ENCODE measurements at regions not wholly inside any gene's neighbourhood (a gene's known extent, or its start where the extent isn't known, plus 50 kb on each side); places are given as distances from the start of the nearest gene placed in this dataset.

DNA sequence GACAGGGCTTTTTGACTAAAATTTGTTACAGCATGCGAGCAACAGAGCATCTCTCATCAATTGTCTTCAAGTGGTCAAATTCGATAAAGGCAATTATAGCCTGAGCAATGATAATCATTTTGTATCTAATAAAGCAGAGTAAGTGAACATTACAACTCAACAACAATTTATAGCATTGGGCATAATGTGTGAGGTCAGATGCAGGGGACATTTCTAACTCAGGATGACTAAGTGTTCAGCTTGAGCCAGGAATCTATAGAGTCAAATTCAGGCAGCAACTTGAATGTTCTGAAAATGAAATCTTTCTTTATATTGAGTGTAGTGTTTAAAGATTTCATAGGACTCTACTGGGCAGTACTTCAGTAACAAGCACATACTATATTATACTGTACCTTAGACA lies 1226.0 kb downstream of the ZPLD1 start:
- TF ChIP-seq, protein P1, sequence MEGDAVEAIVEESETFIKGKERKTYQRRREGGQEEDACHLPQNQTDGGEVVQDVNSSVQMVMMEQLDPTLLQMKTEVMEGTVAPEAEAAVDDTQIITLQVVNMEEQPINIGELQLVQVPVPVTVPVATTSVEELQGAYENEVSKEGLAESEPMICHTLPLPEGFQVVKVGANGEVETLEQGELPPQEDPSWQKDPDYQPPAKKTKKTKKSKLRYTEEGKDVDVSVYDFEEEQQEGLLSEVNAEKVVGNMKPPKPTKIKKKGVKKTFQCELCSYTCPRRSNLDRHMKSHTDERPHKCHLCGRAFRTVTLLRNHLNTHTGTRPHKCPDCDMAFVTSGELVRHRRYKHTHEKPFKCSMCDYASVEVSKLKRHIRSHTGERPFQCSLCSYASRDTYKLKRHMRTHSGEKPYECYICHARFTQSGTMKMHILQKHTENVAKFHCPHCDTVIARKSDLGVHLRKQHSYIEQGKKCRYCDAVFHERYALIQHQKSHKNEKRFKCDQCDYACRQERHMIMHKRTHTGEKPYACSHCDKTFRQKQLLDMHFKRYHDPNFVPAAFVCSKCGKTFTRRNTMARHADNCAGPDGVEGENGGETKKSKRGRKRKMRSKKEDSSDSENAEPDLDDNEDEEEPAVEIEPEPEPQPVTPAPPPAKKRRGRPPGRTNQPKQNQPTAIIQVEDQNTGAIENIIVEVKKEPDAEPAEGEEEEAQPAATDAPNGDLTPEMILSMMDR (IDR thresholded peaks at IDR 0.05), result no peak
- TF ChIP-seq ZFX (IDR thresholded peaks at IDR 0.05; ENCODE audit: borderline replicate concordance), result no peak
- no peak overlapping the region for H3K27ac ChIP-seq

GRCh38 chr3:103662591-103662990 lies 1227.8 kb downstream of the ZPLD1 start:
- TF ChIP-seq ZFX (IDR thresholded peaks at IDR 0.05; ENCODE audit: borderline replicate concordance), result no peak
- TF ChIP-seq, protein P1 (IDR thresholded peaks at IDR 0.05), result no peak

DNA sequence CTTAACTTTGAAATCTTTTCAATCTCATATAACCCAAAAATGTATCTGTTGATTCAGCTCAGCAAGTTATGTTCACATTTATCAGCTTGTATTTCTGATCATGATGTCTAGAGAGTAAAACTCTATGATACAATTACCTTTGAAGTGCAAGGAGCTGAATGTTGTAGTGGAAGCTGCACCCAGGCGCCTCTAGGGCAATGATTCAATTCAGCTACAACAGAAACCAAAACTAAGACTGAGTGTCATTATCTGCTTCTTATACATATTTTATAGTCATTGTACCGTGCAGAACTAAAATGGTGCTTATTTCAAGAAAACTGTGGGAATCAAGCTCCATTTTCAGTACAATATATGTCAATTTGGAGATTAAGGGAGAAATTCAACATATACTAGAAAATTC lies 1237.5 kb downstream of the ZPLD1 start:
- no peak overlapping the region for H3K27ac ChIP-seq

More at GRCh38 chr3:103662591-103662990, 1227.8 kb downstream of the ZPLD1 start:
- H3K27ac ChIP-seq, result no peak overlapping the region

DNA sequence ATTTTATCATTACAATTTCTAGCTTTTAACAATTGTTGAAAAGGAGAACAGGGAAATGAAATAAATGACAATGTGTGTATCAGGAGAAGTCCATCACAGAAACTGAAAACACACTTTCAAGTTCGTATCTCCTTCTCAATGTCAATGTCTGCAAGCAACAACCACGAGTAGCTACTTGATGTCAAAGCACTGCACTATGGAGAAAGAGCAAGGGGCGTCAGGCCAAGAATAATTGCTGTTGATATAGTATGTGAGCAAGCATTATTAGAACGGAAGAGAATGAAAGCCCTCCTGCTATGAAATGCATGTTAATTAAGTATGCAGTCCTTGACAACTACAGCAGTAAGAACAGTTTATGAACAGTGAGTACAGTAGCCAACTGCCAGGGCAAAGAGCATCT lies 1250.1 kb downstream of the ZPLD1 start:
- TF ChIP-seq ZFX (IDR thresholded peaks at IDR 0.05; ENCODE audit: borderline replicate concordance), result no peak
- TF ChIP-seq, protein P1 (IDR thresholded peaks at IDR 0.05), result no peak
- H3K27ac ChIP-seq, result no peak overlapping the region

More for the DNA sequence above, 1237.5 kb downstream of the ZPLD1 start:
- TF ChIP-seq, protein P1 (IDR thresholded peaks at IDR 0.05), result no peak
- no peak for TF ChIP-seq ZFX (IDR thresholded peaks at IDR 0.05; ENCODE audit: borderline replicate concordance)

DNA sequence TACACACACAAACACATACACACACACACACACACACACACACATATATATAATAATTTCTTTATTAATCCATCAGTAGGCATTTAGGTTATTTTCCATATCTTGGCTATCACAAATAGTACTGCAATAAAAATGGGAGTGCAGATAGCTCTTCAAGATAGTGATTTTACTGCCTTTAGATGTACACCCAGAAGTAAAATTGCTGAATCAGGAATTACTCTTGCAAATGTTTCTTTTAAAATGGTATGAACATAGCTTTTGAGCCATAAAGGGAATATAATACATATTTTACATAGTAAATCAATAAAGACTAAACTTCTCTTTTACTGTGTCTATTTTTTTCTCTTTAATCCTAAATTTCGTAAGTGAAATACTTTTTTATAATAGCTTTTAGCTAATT lies 1251.1 kb downstream of the ZPLD1 start:
- no peak overlapping the region for H3K27ac ChIP-seq
- TF ChIP-seq, protein P1 (IDR thresholded peaks at IDR 0.05), result no peak
- TF ChIP-seq ZFX (IDR thresholded peaks at IDR 0.05; ENCODE audit: borderline replicate concordance), result no peak

DNA sequence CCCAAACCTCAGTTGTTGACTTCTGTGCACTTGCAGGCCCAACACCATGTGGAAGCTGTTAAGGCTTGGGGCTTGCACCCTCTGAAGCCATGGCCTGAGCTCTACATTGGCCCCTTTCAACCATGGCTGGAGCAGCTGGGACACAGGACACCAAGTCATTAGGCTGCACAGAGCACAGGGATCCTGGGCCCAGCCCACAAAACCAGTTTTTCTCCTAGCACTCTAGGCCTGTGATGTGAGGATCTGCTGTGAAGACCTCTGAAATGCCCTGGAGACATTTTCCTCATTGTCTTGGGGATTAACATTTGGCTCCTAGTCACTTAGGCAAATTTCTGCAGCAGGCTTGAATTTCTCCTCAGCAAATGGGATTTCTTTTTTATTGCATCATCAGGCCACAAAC lies 1255.7 kb downstream of the ZPLD1 start:
- no peak overlapping the region for H3K27ac ChIP-seq
- TF ChIP-seq ZFX (IDR thresholded peaks at IDR 0.05; ENCODE audit: borderline replicate concordance), result no peak

DNA sequence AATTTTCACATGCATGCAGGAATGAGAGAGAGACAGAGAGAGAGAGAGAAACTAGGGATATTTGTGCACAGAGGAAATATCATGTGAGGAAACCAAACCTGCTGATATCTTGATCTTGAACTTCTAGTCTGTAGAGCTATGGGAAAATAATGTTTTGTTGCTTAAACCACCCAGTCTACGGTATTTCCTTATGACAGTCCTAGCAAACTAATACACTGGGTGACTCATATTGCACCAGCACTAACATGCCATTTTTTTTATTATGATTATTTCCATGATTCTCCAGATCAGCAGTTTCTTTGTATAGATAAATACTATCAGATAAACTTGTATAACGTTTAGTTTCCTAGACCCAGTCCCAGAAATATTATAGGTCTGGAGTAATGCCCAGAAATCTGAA lies 1259.0 kb downstream of the ZPLD1 start:
- no peak for TF ChIP-seq ZFX (IDR thresholded peaks at IDR 0.05; ENCODE audit: borderline replicate concordance)
- TF ChIP-seq, protein P1 (IDR thresholded peaks at IDR 0.05), result no peak
- no peak overlapping the region for H3K27ac ChIP-seq

GRCh38 chr3:103698646-103699045 lies 1263.8 kb downstream of the ZPLD1 start:
- no peak overlapping the region for H3K27ac ChIP-seq
- TF ChIP-seq, protein P1 (IDR thresholded peaks at IDR 0.05), result no peak
- TF ChIP-seq ZFX (IDR thresholded peaks at IDR 0.05; ENCODE audit: borderline replicate concordance), result no peak

All from 22Rv1 (cell line).